ENCODE measurements at regions not wholly inside any gene's neighbourhood (a gene's known extent, or its start where the extent isn't known, plus 50 kb on each side); places are given as distances from the start of the nearest gene placed in this dataset.

DNA sequence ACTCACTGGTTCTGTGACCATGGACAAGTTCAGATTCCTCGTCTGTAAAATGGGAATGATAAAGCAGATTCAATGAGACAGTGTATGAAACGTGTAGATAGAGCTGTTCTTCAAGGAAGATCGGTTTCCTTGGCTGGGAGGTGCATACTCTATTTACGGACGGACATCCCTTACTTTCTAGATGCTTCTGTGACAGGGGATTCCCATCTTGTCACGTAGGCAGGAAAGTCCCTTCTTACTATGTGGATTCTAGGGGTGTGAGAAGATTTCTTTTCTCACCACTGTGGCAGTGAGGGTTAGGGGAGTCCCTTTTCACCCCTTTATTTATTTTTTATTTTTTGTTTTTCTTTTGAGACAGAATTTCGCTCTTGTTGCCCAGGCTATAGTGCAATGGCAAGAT is 180.9 kb upstream of the TBL1XR1 start:
- intact Hi-C loops (cut with DNase I; ENCODE audit: low total_unique reads) = no loop called here
- DNase-seq = no peak
- no peaks in the 10 kb centered on the region for H3K9me3 ChIP-seq
- H3K4me3 ChIP-seq = no peak overlapping the region
- no peaks in the 10 kb centered on the region for H3K4me1 ChIP-seq
- H3K27ac ChIP-seq = no peak overlapping the region
- WGBS, 2 donors = 90 to 95% methylated on average over 7 of the region's 7 CpGs
- no peak for TF ChIP-seq POLR2A (IDR thresholded peaks at IDR 0.05)
- TF ChIP-seq, protein P1, sequence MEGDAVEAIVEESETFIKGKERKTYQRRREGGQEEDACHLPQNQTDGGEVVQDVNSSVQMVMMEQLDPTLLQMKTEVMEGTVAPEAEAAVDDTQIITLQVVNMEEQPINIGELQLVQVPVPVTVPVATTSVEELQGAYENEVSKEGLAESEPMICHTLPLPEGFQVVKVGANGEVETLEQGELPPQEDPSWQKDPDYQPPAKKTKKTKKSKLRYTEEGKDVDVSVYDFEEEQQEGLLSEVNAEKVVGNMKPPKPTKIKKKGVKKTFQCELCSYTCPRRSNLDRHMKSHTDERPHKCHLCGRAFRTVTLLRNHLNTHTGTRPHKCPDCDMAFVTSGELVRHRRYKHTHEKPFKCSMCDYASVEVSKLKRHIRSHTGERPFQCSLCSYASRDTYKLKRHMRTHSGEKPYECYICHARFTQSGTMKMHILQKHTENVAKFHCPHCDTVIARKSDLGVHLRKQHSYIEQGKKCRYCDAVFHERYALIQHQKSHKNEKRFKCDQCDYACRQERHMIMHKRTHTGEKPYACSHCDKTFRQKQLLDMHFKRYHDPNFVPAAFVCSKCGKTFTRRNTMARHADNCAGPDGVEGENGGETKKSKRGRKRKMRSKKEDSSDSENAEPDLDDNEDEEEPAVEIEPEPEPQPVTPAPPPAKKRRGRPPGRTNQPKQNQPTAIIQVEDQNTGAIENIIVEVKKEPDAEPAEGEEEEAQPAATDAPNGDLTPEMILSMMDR (IDR thresholded peaks at IDR 0.05) = no peak
- H3K36me3 ChIP-seq (ENCODE audit: low read depth, missing control alignments) = no peaks in the 10 kb centered on the region
- no peaks in the 10 kb centered on the region for H3K27me3 ChIP-seq

DNA sequence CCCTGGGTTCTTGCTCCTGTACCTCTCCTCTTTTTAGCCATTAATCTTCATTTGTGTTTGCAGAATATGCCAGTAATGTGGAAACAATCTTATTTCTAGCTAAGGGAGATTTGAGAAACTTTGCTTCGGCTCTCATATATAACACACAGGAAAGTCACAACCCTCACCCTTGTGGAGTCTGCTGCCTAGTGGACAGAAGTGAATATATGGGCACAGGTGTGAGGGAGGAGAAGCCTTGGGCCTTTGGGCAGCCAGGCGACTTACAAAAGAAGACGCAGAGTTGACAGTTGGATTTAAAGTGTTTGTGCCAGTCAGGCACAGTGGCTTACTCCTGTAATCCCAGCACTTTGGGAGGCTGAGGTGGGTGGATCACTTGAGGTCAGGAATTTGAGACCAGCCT is 181.8 kb upstream of the TBL1XR1 start:
- Histone ChIP-seq H3K27ac (no peak overlapping the region), H3K27me3 (no peaks in the 10 kb centered on the region), H3K9me3 (no peaks in the 10 kb centered on the region), H3K4me1 (no peaks in the 10 kb centered on the region), H3K4me3 (no peak overlapping the region), H3K36me3 (ENCODE audit: low read depth, missing control alignments) (no peaks in the 10 kb centered on the region)
- intact Hi-C loops (cut with DNase I; ENCODE audit: low total_unique reads) = no loop called here
- WGBS, 2 donors = 71 to 90% methylated on average over 3 of the region's 3 CpGs
- no peak for DNase-seq
- TF ChIP-seq, protein P1 (IDR thresholded peaks at IDR 0.05) = no peak
- TF ChIP-seq POLR2A (IDR thresholded peaks at IDR 0.05) = no peak

DNA sequence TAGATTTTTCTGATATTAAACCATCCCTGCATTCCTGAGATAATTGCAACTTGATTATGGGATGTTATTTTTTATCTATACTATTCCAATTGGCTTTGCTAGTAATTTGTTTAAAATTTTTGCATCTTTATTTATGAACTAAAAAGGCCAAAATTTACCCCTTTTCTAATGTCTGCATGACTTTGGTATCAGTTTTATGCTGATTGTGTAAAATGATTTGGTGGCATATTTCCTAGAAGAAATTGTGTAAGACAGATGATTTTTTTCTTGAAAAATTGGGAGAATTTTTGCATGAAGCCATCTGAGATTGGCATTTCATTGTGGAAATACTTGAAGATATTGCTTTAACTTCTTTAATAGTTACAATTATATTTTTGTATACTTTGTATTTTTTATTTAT is 183.8 kb upstream of the TBL1XR1 start:
- Histone ChIP-seq H3K4me1 (no peaks in the 10 kb centered on the region), H3K27me3 (no peaks in the 10 kb centered on the region), H3K36me3 (ENCODE audit: low read depth, missing control alignments) (no peaks in the 10 kb centered on the region), H3K4me3 (no peak overlapping the region), H3K9me3 (no peaks in the 10 kb centered on the region), H3K27ac (no peak overlapping the region)
- TF ChIP-seq, protein P1 (IDR thresholded peaks at IDR 0.05) = no peak
- TF ChIP-seq POLR2A (IDR thresholded peaks at IDR 0.05) = no peak
- DNase-seq = no peak
- intact Hi-C loops (cut with DNase I; ENCODE audit: low total_unique reads) = no loop called here

DNA sequence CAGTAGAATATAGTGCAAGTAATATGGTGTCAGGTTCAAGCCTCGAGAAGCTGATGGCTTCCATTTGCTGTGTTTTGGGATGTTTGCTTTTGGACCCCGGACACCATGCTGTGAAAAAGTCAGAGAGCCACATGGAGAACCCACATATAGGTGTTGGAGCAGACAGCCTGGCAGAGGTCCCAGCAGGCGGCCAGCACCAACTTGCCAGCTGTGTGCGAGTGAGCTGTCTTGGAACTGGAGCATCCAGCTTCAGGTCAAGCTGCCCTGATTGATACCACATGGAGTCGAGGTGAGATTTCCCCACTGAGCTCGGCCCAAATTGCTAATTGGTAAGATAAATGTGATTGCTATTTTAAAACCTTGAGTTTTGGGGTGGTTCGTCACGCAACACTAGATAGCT is 185.7 kb upstream of the TBL1XR1 start:
- no peak for DNase-seq
- Histone ChIP-seq H3K4me3 (no peak overlapping the region), H3K27ac (no peak overlapping the region), H3K27me3 (no peaks in the 10 kb centered on the region), H3K4me1 (no peaks in the 10 kb centered on the region), H3K9me3 (no peaks in the 10 kb centered on the region), H3K36me3 (ENCODE audit: low read depth, missing control alignments) (no peaks in the 10 kb centered on the region)
- TF ChIP-seq POLR2A (IDR thresholded peaks at IDR 0.05) = no peak
- TF ChIP-seq, protein P1 (IDR thresholded peaks at IDR 0.05) = no peak
- intact Hi-C loops (cut with DNase I; ENCODE audit: low total_unique reads) = no loop called here
- WGBS, 2 donors = 93 to 94% methylated on average over 8 of the region's 8 CpGs

DNA sequence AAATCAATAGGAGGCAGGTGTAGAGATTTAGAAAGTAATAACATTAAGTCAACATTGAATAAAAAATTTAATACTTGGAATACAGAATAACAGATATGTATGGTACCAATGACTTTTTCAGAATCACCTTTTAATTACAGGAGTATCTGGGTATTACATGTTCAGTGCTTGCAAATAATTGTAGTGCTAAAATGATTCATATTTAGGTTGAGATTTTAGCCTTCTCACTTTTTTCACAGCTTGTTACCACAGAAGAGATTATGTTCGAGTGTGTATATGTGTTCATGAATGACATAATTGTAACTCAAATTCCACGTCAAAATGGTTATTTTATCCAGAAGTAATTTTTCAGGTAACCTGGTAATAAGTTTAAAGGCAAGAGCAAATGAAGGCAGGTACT is 187.9 kb upstream of the TBL1XR1 start:
- Histone ChIP-seq H3K27me3 (no peaks in the 10 kb centered on the region), H3K4me3 (no peak overlapping the region), H3K36me3 (ENCODE audit: low read depth, missing control alignments) (no peaks in the 10 kb centered on the region), H3K9me3 (no peaks in the 10 kb centered on the region), H3K27ac (no peak overlapping the region), H3K4me1 (no peaks in the 10 kb centered on the region)
- TF ChIP-seq POLR2A (IDR thresholded peaks at IDR 0.05) = no peak
- TF ChIP-seq, protein P1 (IDR thresholded peaks at IDR 0.05) = no peak
- 91 to 97% methylated on average over 2 of the region's 2 CpGs for WGBS, 2 donors
- intact Hi-C loops (cut with DNase I; ENCODE audit: low total_unique reads) = no loop called here
- DNase-seq = no peak

Measured in testis (tissue), 2 donors.